ENCODE measurements at regions not wholly inside any gene's neighbourhood (a gene's known extent, or its start where the extent isn't known, plus 50 kb on each side); places are given as distances from the start of the nearest gene placed in this dataset.
"Not testable (repeated sequence)": the region's sequence is repeated elsewhere in the genome, so short reads cannot be mapped to it uniquely, and the experiment has no call there.

GRCh38 chr3:5606884-5607472 lies 419.5 kb downstream of the EDEM1 start:
- no TSS peak for BruUV-seq (replicated peaks)
- no peak for DNase-seq
- intact Hi-C loops (cut with micrococcal nuclease; ENCODE audit: unreplicated experiment): no loop called here
- Histone ChIP-seq H3F3A (ENCODE audit: insufficient read depth, low read depth) (no peaks in the 10 kb centered on the region), H3K4me2 (no peak overlapping the region), H4K20me1 (ENCODE audit: insufficient read depth) (no peaks in the 10 kb centered on the region), H3K79me2 (ENCODE audit: low read depth) (no peaks in the 10 kb centered on the region), H3K27me3 (ENCODE audit: insufficient read depth, low read depth) (no peaks in the 10 kb centered on the region), H3K4me3 (no peak overlapping the region), H3K9me3 (ENCODE audit: insufficient read depth, low read depth) (peaks cover 5% of the 10 kb centered on the region; the same call in 1 of the 2 replicates), H2AFZ (no peak overlapping the region), H3K36me3 (ENCODE audit: low read depth) (no peaks in the 10 kb centered on the region), H3K27ac (no peak overlapping the region), H3K4me1 (replicated peaks; ENCODE audit: insufficient read depth) (no peaks in the 10 kb centered on the region), H3K9me2 (ENCODE audit: insufficient read depth) (no peaks in the 10 kb centered on the region)
- CTCF ChIA-PET: no interaction called here
- POLR2A ChIA-PET (ENCODE audit: unreplicated experiment): no interaction called here
- TF ChIP-seq EZH2 (IDR thresholded peaks at IDR 0.05; ENCODE audit: low read depth): no peak
- TF ChIP-seq, protein P1, sequence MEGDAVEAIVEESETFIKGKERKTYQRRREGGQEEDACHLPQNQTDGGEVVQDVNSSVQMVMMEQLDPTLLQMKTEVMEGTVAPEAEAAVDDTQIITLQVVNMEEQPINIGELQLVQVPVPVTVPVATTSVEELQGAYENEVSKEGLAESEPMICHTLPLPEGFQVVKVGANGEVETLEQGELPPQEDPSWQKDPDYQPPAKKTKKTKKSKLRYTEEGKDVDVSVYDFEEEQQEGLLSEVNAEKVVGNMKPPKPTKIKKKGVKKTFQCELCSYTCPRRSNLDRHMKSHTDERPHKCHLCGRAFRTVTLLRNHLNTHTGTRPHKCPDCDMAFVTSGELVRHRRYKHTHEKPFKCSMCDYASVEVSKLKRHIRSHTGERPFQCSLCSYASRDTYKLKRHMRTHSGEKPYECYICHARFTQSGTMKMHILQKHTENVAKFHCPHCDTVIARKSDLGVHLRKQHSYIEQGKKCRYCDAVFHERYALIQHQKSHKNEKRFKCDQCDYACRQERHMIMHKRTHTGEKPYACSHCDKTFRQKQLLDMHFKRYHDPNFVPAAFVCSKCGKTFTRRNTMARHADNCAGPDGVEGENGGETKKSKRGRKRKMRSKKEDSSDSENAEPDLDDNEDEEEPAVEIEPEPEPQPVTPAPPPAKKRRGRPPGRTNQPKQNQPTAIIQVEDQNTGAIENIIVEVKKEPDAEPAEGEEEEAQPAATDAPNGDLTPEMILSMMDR (conservative IDR thresholded peaks at IDR 0.05): no peak

DNA sequence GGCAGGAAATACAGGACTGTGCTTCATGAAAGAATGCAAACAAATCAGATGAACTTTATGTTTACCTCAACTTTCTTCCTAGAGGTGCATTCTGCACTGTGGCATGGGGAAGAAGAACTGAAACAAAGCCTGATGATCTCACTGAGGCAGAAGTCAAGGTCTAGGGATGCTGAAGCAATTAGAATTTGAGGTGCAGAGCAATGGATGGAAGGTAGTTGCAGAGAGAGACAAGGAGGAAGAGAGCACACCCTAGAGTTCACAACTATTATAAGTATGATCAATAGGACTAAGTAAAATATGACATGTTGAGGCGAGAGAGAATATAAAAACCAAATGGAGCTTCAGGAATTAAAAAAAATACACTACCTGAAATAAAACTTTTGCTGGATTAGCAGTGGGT lies 420.1 kb downstream of the EDEM1 start:
- Histone ChIP-seq H3K4me3 (no peak overlapping the region), H3K9me3 (ENCODE audit: insufficient read depth, low read depth) (0 out of 2 replicates have a peak, but pooled peaks cover 1% of the 10 kb centered on the region), H3K27ac (no peak overlapping the region), H3K4me1 (replicated peaks; ENCODE audit: insufficient read depth) (no peaks in the 10 kb centered on the region), H3K79me2 (ENCODE audit: low read depth) (no peaks in the 10 kb centered on the region), H3K4me2 (no peak overlapping the region), H3K27me3 (ENCODE audit: insufficient read depth, low read depth) (no peaks in the 10 kb centered on the region), H3F3A (ENCODE audit: insufficient read depth, low read depth) (no peaks in the 10 kb centered on the region), H3K9me2 (ENCODE audit: insufficient read depth) (no peaks in the 10 kb centered on the region), H3K36me3 (ENCODE audit: low read depth) (no peaks in the 10 kb centered on the region), H4K20me1 (ENCODE audit: insufficient read depth) (no peaks in the 10 kb centered on the region), H2AFZ (no peak overlapping the region)
- no peak for DNase-seq
- TF ChIP-seq, protein P1 (conservative IDR thresholded peaks at IDR 0.05): no peak
- no peak for TF ChIP-seq EZH2 (IDR thresholded peaks at IDR 0.05; ENCODE audit: low read depth)
- CTCF ChIA-PET: no interaction called here
- POLR2A ChIA-PET (ENCODE audit: unreplicated experiment): interaction anchor here (0.6 kb wide), 1 partner anchor 281 kb away, joined by 4 read pairs; no protein-coding TSS in a partner anchor
- intact Hi-C loops (cut with micrococcal nuclease; ENCODE audit: unreplicated experiment): no loop called here
- no TSS peak for BruUV-seq (replicated peaks)

GRCh38 chr3:5608971-5609370 lies 421.5 kb downstream of the EDEM1 start:
- H3K27me3 ChIP-seq (ENCODE audit: insufficient read depth, low read depth); BruUV-seq (replicated peaks); H3K4me3 ChIP-seq; H3K9me3 ChIP-seq (ENCODE audit: insufficient read depth, low read depth); H3K27ac ChIP-seq; CTCF ChIA-PET; H3K4me2 ChIP-seq; DNase-seq; H3K9me2 ChIP-seq (ENCODE audit: insufficient read depth); H3K79me2 ChIP-seq (ENCODE audit: low read depth); H3K36me3 ChIP-seq (ENCODE audit: low read depth); H4K20me1 ChIP-seq (ENCODE audit: insufficient read depth); intact Hi-C loops (cut with micrococcal nuclease; ENCODE audit: unreplicated experiment); H3K4me1 ChIP-seq (replicated peaks; ENCODE audit: insufficient read depth); POLR2A ChIA-PET (ENCODE audit: unreplicated experiment); H2AFZ ChIP-seq; H3F3A ChIP-seq (ENCODE audit: insufficient read depth, low read depth): not testable (repeated sequence)

DNA sequence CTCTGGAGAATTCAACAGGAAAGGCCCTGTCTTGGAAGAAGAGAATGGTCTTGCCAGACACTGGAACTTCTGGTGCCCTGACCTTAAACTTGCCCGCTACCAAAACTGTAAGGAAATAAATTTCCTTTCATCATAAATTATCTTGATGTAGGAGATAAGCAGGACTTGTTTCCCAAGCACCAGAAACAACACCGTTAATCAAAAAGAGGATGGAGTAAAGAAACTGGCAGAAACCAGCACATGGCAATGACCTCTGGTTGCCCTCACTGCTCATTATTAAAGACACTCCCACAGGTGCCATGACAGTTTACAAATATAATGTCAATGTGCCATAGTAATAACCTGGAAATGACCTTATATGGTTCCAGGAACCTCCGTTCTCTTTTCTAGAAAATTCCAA lies 426.1 kb downstream of the EDEM1 start:
- Histone ChIP-seq H3K9me2 (ENCODE audit: insufficient read depth) (no peaks in the 10 kb centered on the region), H3K9me3 (ENCODE audit: insufficient read depth, low read depth) (no peaks in the 10 kb centered on the region), H4K20me1 (ENCODE audit: insufficient read depth) (no peaks in the 10 kb centered on the region), H3K36me3 (ENCODE audit: low read depth) (no peaks in the 10 kb centered on the region), H3K4me3 (no peak overlapping the region), H3K79me2 (ENCODE audit: low read depth) (no peaks in the 10 kb centered on the region), H3K27me3 (ENCODE audit: insufficient read depth, low read depth) (no peaks in the 10 kb centered on the region), H3F3A (ENCODE audit: insufficient read depth, low read depth) (no peaks in the 10 kb centered on the region), H3K4me2 (no peak overlapping the region), H2AFZ (no peak overlapping the region), H3K4me1 (replicated peaks; ENCODE audit: insufficient read depth) (no peaks in the 10 kb centered on the region), H3K27ac (no peak overlapping the region)
- intact Hi-C loops (cut with micrococcal nuclease; ENCODE audit: unreplicated experiment): no loop called here
- DNase-seq: no peak
- TF ChIP-seq, protein P1 (conservative IDR thresholded peaks at IDR 0.05): no peak
- TF ChIP-seq EZH2 (IDR thresholded peaks at IDR 0.05; ENCODE audit: low read depth): no peak
- no TSS peak for BruUV-seq (replicated peaks)
- CTCF ChIA-PET: no interaction called here
- POLR2A ChIA-PET (ENCODE audit: unreplicated experiment): interaction anchor here (0.6 kb wide), 1 partner anchor 1463 kb away, joined by 3 read pairs; no protein-coding TSS in a partner anchor
